ENCODE measurements at regions not wholly inside any gene's neighbourhood (a gene's known extent, or its start where the extent isn't known, plus 50 kb on each side); places are given as distances from the start of the nearest gene placed in this dataset.
"Not testable (repeated sequence)": the region's sequence is repeated elsewhere in the genome, so short reads cannot be mapped to it uniquely, and the experiment has no call there.

GRCh38 chr12:127014079-127014478 is 1252.9 kb upstream of the TMEM132C start:
- no peak for DNase-seq

- DNase-seq, result no peak
Observed at GRCh38 chr12:127024791-127025190, 1242.2 kb upstream of the TMEM132C start.

GRCh38 chr12:127025545-127025944 is 1241.4 kb upstream of the TMEM132C start:
- DNase-seq, result peak; percentile 12

GRCh38 chr12:127035011-127035879 is 1231.7 kb upstream of the TMEM132C start:
- DNase-seq, result peak; percentile 58

GRCh38 chr12:127038152-127038551 is 1228.8 kb upstream of the TMEM132C start:
- DNase-seq, result no peak

GRCh38 chr12:127038761-127039160 is 1228.2 kb upstream of the TMEM132C start:
- no peak for DNase-seq

- DNase-seq, result no peak
Observed at GRCh38 chr12:127041985-127042625, 1224.9 kb upstream of the TMEM132C start.

- DNase-seq, result no peak
Observed at GRCh38 chr12:127043731-127044130, 1223.2 kb upstream of the TMEM132C start.

GRCh38 chr12:127044836-127045235 is 1222.1 kb upstream of the TMEM132C start:
- DNase-seq, result no peak

GRCh38 chr12:127046467-127046866 is 1220.5 kb upstream of the TMEM132C start:
- no peak for DNase-seq

- no peak for DNase-seq
Observed at GRCh38 chr12:127048057-127048456, 1218.9 kb upstream of the TMEM132C start.

GRCh38 chr12:127048525-127048924 is 1218.4 kb upstream of the TMEM132C start:
- DNase-seq, result not testable (repeated sequence)

- DNase-seq, result no peak
Observed at GRCh38 chr12:127051139-127051538, 1215.8 kb upstream of the TMEM132C start.

- DNase-seq, result peak; percentile 84
Observed at GRCh38 chr12:127052511-127053232, 1214.3 kb upstream of the TMEM132C start.

GRCh38 chr12:127054531-127054930 is 1212.4 kb upstream of the TMEM132C start:
- peak; percentile 76 for DNase-seq

GRCh38 chr12:127060310-127060847 is 1206.6 kb upstream of the TMEM132C start:
- DNase-seq, result no peak

- DNase-seq, result no peak
Observed at GRCh38 chr12:127060933-127061332, 1206.0 kb upstream of the TMEM132C start.

- no peak for DNase-seq
Observed at GRCh38 chr12:127063339-127064072, 1203.5 kb upstream of the TMEM132C start.

- no peak for DNase-seq
Observed at GRCh38 chr12:127064207-127064606, 1202.8 kb upstream of the TMEM132C start.

GRCh38 chr12:127065595-127065994 is 1201.4 kb upstream of the TMEM132C start:
- DNase-seq, result no peak

GRCh38 chr12:127070515-127071157 is 1196.3 kb upstream of the TMEM132C start:
- DNase-seq, result no peak

- DNase-seq, result no peak
Observed at GRCh38 chr12:127074161-127074560, 1192.8 kb upstream of the TMEM132C start.
